K562 (cell line): ENCODE measurements at regions not wholly inside any gene's neighbourhood (a gene's known extent, or its start where the extent isn't known, plus 50 kb on each side); places are given as distances from the start of the nearest gene placed in this dataset.

Source experiments
- ATAC-seq: fragments of 200-7000 bp; cut with Tn5 transposase; 3 replicates; pipeline ENCODE4 v1.9.1; 2020; ENCODE audit warnings: moderate library complexity
- BruUV-seq: library from RNA; stranded (reverse); fragments of 400-500 nt; replicated peaks from 2 replicates; lab custom pipeline; 2021; lab: Mats Ljungman, UMichigan
- CTCF ChIA-PET: fragments of 300-600 bp; formaldehyde crosslinking; extraction: SDS; loops from one replicate; lab custom pipeline; 2021; ENCODE audit warnings: low intra/inter-chr PET ratio; lab: Yijun Ruan, JAX
- POLR2A ChIA-PET: fragments of 300-600, 350-650 bp; sonication (Branson Sonifier 250); formaldehyde crosslinking; extraction: SDS; loops from one replicate; lab custom pipeline; 2021; ENCODE audit warnings: antibody characterized with exemption, inconsistent platforms; lab: Yijun Ruan, JAX
- DNase-seq, 4 experiments: peaks; one replicate each; pipeline versions ENCODE4 v3.0.0 to v3.0.0-alpha.2; 2011 to 2018; ENCODE audit warnings: low spot score in 3 of 4, mixed read lengths in 3 of 4; ENCODE audit errors: extremely low read depth in 1 of 4
- FAIRE-seq: peaks from 2 replicates; lab custom pipeline; 2011; peaks lifted over from hg19 to GRCh38; lab: Jason Lieb, UNC
- H2AFZ ChIP-seq: 2 replicates; pipeline ENCODE4 v1.6.0; 2011; ENCODE audit warnings: low read depth, low read length, control low read depth, inconsistent platforms
- H3K27ac ChIP-seq: fragments of 200-600 bp; 3 replicates; pipeline ENCODE4 v1.8.0; 2011; ENCODE audit warnings: low read depth, mild to moderate bottlenecking, control low read depth, inconsistent platforms, low read length, moderate library complexity, mixed read lengths; ENCODE audit errors: extremely low read depth
- H3K27me3 ChIP-seq, 2 experiments: fragments of 300-600 bp in 1 of 2; 2 replicates in 1 of 2; 3 replicates in 1 of 2; pipeline versions ENCODE4 v1.6.0 to v1.8.0; 2011; ENCODE audit warnings: inconsistent platforms in 2 of 2, low read length in 2 of 2, mild to moderate bottlenecking in 1 of 2, mixed read lengths in 1 of 2, moderate library complexity in 1 of 2; ENCODE audit not compliant: control insufficient read depth in 2 of 2, insufficient read depth in 2 of 2
- H3K36me3 ChIP-seq: fragments of 300-600 bp; 3 replicates; pipeline ENCODE4 v1.8.0; 2011; ENCODE audit warnings: mild to moderate bottlenecking, low read length, inconsistent platforms; ENCODE audit not compliant: control insufficient read depth, insufficient read depth
- H3K4me1 ChIP-seq, 2 experiments: fragments of 200-600 bp in 1 of 2; replicated peaks in 1 of 2; 2 replicates in 1 of 2; 3 replicates in 1 of 2; pipeline versions ENCODE4 v1.5.1 to v1.8.0; 2011; ENCODE audit warnings: inconsistent platforms in 2 of 2, low read length in 2 of 2, mild to moderate bottlenecking in 1 of 2, mixed read lengths in 1 of 2, moderate library complexity in 1 of 2; ENCODE audit not compliant: control insufficient read depth in 2 of 2, insufficient read depth in 2 of 2
- H3K4me2 ChIP-seq: 2 replicates; pipeline ENCODE4 v1.6.1; 2011; ENCODE audit warnings: low read length, control low read depth, inconsistent platforms, mixed read lengths; ENCODE audit not compliant: insufficient read depth
- H3K4me3 ChIP-seq: fragments of 200-600 bp; sonication (generic), shearing (Covaris generic); 2 replicates; pipeline ENCODE4 v1.5.1; 2016; ENCODE audit warnings: control low read depth, inconsistent platforms
- H3K79me2 ChIP-seq: fragments of 200-600 bp; 3 replicates; pipeline ENCODE4 v1.8.0; 2011; ENCODE audit warnings: low read length, inconsistent platforms; ENCODE audit not compliant: control insufficient read depth, insufficient read depth
- H3K9ac ChIP-seq, 2 experiments: 2 replicates each; pipeline versions ENCODE4 v1.6.0 to v1.6.1; 2011; ENCODE audit warnings: low read depth in 2 of 2, low read length in 2 of 2, control low read depth in 1 of 2, inconsistent platforms in 1 of 2, mild to moderate bottlenecking in 1 of 2, mixed read lengths in 1 of 2; ENCODE audit not compliant: insufficient read depth in 1 of 2
- H3K9me1 ChIP-seq: one replicate; pipeline ENCODE4 v1.6.0; 2011; ENCODE audit warnings: inconsistent platforms, mild to moderate bottlenecking, low read length, moderate library complexity; ENCODE audit not compliant: control insufficient read depth, insufficient read depth
- H3K9me3 ChIP-seq: replicated peaks from 2 replicates; pipeline ENCODE4 v1.5.1; 2011; ENCODE audit warnings: low read depth, low read length, inconsistent platforms; ENCODE audit not compliant: control insufficient read depth, insufficient read depth
- H4K20me1 ChIP-seq: replicated peaks from 2 replicates; pipeline ENCODE4 v1.6.1; 2011; ENCODE audit warnings: low read length, inconsistent platforms, mixed read lengths; ENCODE audit not compliant: control insufficient read depth, insufficient read depth
- CXXC5 ChIP-seq: fragments of 250-450 bp; sonication (Bioruptor Pico); IDR thresholded peaks from 2 replicates; pipeline ENCODE4 v1.8.0; 2022; ENCODE audit warnings: inconsistent platforms, mild to moderate bottlenecking, moderate library complexity
- WGBS: fragments of 100-300 bp; shearing (Covaris generic); methylation state at CpG from one replicate; pipeline ENCODE4 v1.1.6; 2016; ENCODE audit warnings: low coverage, mixed read lengths; ENCODE audit not compliant: insufficient coverage; ENCODE audit errors: missing lambda C conversion rate; 5-methylcytosine and 5-hydroxymethylcytosine counted together
- in situ Hi-C: fragments of 300-500 bp; cut with MboI; formaldehyde crosslinking; loops from 4 replicates; pipeline ENCODE4 v1.15.0; 2018; ENCODE audit warnings: inconsistent platforms, mixed read lengths
- intact Hi-C: fragments of 100-400 bp; cut with micrococcal nuclease; formaldehyde crosslinking; loops from 2 replicates; pipeline ENCODE4 v1.14.2; 2022
- TF ChIP-seq, protein P1 (sequence below), 2 experiments: fragments of 450-650 bp; IDR thresholded peaks; 2 replicates each; pipeline ENCODE4 v1.6.1; 2016; ENCODE audit warnings: mild to moderate bottlenecking in 2 of 2, borderline replicate concordance in 1 of 2, low read depth in 1 of 2, moderate library complexity in 1 of 2

DNA sequence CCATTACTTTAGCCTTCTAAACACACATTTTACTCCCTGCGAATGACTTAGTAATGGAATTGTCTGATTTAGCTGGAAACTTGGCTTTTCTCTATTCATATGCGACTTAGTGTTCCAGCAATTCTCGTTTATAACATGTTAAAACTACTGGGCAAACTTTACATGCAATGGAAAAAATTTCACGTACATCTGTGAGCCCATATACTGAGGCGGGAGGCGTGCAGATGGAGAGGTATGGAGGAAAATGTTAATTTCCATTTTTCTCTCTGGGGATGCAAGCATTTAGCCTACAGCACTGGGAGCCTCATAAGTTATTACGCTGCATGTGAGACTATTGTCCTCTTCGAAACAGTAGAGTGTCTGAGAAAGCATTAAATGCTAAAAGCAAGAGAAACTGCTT is 591.5 kb upstream of the ANKRD30A start (continued):
- TF ChIP-seq, protein P1, sequence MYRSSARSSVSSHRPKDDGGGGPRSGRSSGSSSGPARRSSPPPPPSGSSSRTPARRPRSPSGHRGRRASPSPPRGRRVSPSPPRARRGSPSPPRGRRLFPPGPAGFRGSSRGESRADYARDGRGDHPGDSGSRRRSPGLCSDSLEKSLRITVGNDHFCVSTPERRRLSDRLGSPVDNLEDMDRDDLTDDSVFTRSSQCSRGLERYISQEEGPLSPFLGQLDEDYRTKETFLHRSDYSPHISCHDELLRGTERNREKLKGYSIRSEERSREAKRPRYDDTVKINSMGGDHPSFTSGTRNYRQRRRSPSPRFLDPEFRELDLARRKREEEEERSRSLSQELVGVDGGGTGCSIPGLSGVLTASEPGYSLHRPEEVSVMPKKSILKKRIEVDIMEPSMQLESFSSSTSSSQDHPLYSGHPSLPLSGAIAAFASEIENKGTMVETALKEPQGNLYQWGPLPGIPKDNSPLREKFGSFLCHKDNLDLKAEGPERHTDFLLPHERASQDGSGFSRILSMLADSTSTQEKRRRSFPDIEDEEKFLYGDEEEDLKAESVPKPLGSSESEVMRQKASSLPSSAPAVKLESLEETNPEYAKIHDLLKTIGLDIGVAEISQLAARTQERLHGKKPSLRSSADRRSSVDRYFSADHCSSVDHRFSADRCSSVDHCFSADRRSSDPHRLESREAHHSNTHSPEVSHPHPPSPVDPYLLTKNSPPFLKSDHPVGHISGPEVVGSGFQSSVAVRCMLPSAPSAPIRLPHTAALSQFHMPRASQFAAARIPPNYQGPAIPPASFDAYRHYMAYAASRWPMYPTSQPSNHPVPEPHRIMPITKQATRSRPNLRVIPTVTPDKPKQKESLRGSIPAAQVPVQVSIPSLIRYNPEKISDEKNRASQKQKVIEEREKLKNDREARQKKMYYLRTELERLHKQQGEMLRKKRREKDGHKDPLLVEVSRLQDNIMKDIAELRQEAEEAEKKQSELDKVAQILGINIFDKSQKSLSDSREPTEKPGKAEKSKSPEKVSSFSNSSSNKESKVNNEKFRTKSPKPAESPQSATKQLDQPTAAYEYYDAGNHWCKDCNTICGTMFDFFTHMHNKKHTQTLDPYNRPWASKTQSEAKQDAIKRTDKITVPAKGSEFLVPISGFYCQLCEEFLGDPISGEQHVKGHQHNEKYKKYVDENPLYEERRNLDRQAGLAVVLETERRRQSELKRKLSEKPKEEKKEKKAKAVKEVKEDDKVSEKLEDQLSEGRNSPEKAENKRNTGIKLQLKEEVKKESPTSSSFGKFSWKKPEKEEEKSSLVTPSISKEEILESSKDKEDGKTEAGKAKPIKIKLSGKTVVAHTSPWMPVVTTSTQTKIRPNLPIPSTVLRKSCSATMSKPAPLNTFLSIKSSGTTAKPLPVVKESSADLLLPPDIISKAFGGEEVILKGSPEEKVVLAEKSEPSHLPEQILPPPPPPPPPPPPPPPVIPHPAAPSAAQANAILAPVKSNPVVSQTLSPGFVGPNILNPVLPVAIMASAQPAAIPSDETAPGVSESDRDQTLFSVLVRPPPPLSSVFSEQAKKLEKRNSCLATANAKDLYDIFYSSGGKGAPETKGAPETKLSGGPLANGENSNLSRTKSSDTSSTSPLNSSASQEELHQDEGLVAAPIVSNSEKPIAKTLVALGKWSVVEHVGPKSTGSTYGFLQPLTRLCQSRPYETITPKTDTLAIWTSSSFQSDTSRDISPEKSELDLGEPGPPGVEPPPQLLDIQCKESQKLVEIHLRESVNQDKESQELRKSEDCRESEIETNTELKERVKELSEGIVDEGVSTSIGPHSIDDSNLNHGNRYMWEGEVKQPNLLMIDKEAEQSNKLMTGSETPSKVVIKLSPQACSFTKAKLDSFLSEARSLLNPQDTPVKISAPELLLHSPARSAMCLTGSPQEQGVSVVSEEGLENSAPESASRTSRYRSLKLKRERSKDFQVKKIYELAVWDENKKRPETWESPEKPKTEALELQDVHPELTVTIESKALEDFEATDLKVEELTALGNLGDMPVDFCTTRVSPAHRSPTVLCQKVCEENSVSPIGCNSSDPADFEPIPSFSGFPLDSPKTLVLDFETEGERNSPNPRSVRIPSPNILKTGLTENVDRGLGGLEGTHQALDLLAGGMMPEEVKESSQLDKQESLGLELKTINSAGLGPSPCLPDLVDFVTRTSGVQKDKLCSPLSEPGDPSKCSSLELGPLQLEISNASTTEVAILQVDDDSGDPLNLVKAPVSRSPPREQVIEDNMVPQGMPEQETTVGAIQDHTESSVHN (IDR thresholded peaks at IDR 0.05; ENCODE audit: borderline replicate concordance in 1 of 2, low read depth in 1 of 2) = no peak

DNA sequence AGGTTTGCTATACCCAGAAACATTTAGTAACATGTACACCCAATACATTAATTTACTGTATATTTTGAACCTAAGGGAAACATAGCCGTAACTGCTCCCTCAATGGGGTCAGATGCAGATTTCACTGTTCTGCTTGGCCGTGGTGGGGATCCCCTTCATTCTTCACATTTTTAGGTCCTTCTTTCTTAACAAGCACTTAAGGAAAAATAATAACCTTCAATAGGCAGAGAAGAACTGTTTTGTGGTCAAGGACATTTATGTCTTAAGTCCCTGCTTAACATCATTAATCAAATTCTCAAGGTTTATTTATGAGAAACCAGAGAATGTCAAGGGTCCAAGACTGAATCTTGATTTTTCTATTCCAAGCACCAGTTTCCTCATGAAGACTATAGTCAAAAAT is 592.1 kb upstream of the ANKRD30A start:
- FAIRE-seq (no peak), ATAC-seq (no peak), DNase-seq (no peak)
- no peaks in the 10 kb centered on the region for H3K79me2 ChIP-seq
- no peak for TF ChIP-seq CXXC5 (CRISPR knock-in tag)
- intact Hi-C loops = no loop called here
- CTCF ChIA-PET = no interaction called here
- H4K20me1 ChIP-seq = no peaks in the 10 kb centered on the region
- POLR2A ChIA-PET = no interaction called here
- H3K4me1 ChIP-seq = no peaks in the 10 kb centered on the region
- no peak overlapping the region for H2AFZ ChIP-seq
- H3K36me3 ChIP-seq = no peaks in the 10 kb centered on the region
- no peak overlapping the region for H3K9ac ChIP-seq
- no peak overlapping the region for H3K4me3 ChIP-seq
- H3K9me3 ChIP-seq = no peaks in the 10 kb centered on the region; the same call in 1 of the 2 replicates
- no TSS peak for BruUV-seq
- no peak overlapping the region for H3K4me2 ChIP-seq
- in situ Hi-C loops = no loop called here
- no peaks in the 10 kb centered on the region for H3K9me1 ChIP-seq
- no peak overlapping the region for H3K27ac ChIP-seq
- 0% methylated on average over 2 of the region's 2 CpGs for WGBS
- H3K27me3 ChIP-seq = no peaks in the 10 kb centered on the region
